HCT116 (cell line): ENCODE measurements at regions not wholly inside any gene's neighbourhood (a gene's known extent, or its start where the extent isn't known, plus 50 kb on each side); places are given as distances from the start of the nearest gene placed in this dataset.

Source experiments
- ATAC-seq: fragments of 200-7000 bp; cut with Tn5 transposase; 2 replicates; pipeline ENCODE4 v1.9.1; 2020; ENCODE audit warnings: mild to moderate bottlenecking, moderate library complexity
- BruUV-seq: library from RNA; stranded (reverse); fragments of 400-500 nt; replicated peaks from 2 replicates; lab custom pipeline; 2021; lab: Mats Ljungman, UMichigan
- CTCF ChIA-PET: fragments of 300-600 bp; sonication (Branson Sonifier 250); formaldehyde crosslinking; loops from one replicate; lab custom pipeline; 2021; ENCODE audit warnings: antibody characterized with exemption; lab: Charles Lee
- POLR2A ChIA-PET: fragments of 300-600, 350-600 bp; sonication (Branson Sonifier 250); formaldehyde crosslinking; loops from one replicate; lab custom pipeline; 2021; ENCODE audit warnings: antibody characterized with exemption; lab: Charles Lee
- RAD21 ChIA-PET, 2 experiments: fragments of 300-600 bp; sonication (Branson Sonifier 250); formaldehyde crosslinking; loops; one replicate each; lab custom pipeline; 2023; ENCODE audit warnings: low total read pairs in 2 of 2; ENCODE audit not compliant: uncharacterized antibody in 2 of 2, unreplicated experiment in 2 of 2, low non-redundant PET in 1 of 2; lab: Charles Lee
- DNase-seq: peaks from one replicate; pipeline ENCODE4 v3.0.0-alpha.2; 2010; ENCODE audit warnings: low read depth, low spot score
- H2AFZ ChIP-seq: fragments of 200-600 bp; shearing (Covaris generic), sonication (generic); 2 replicates; pipeline ENCODE4 v1.6.1; 2017; ENCODE audit warnings: low read depth, mixed run types, mixed read lengths, antibody characterized with exemption, low read length; ENCODE audit not compliant: poor library complexity, severe bottlenecking
- H3K27ac ChIP-seq: 2 replicates; pipeline ENCODE4 v1.5.1; 2012; ENCODE audit warnings: low read depth, low read length
- H3K27me3 ChIP-seq: fragments of 200-600 bp; sonication (generic); 2 replicates; pipeline ENCODE4 v1.6.1; 2016; ENCODE audit warnings: mixed run types, low read length, mixed read lengths; ENCODE audit not compliant: insufficient read depth
- H3K36me3 ChIP-seq, 2 experiments: fragments of 200-500 bp in 1 of 2; fragments of 200-600 bp in 1 of 2; sonication (Bioruptor generic) in 1 of 2; sonication (generic) in 1 of 2; 2 replicates each; pipeline versions ENCODE4 v1.5.1 to v1.6.1; 2014 to 2016; ENCODE audit warnings: low read length in 2 of 2, inconsistent platforms in 1 of 2, mixed read lengths in 1 of 2, mixed run types in 1 of 2; ENCODE audit not compliant: insufficient read depth in 2 of 2, control insufficient read depth in 1 of 2
- H3K4me1 ChIP-seq, 2 experiments: fragments of 200-600 bp in 1 of 2; sonication (generic) in 1 of 2; 2 replicates each; pipeline versions ENCODE4 v1.5.1 to v1.6.1; 2012 to 2017; ENCODE audit warnings: low read length in 2 of 2, inconsistent platforms in 1 of 2, mild to moderate bottlenecking in 1 of 2, mixed read lengths in 1 of 2, mixed run types in 1 of 2, moderate library complexity in 1 of 2; ENCODE audit not compliant: insufficient read depth in 2 of 2, control insufficient read depth in 1 of 2
- H3K4me2 ChIP-seq: fragments of 200-600 bp; sonication (generic); 2 replicates; pipeline ENCODE4 v1.6.1; 2017; ENCODE audit warnings: mixed run types, low read length, mixed read lengths
- H3K4me3 ChIP-seq, 2 experiments: fragments of 200-600 bp in 1 of 2; sonication (generic) in 1 of 2; replicated peaks in 1 of 2; 2 replicates each; pipeline ENCODE4 v1.5.1; 2011 to 2016; ENCODE audit warnings: low read length in 2 of 2, control low read depth in 1 of 2, low read depth in 1 of 2, mild to moderate bottlenecking in 1 of 2, mixed read lengths in 1 of 2, mixed run types in 1 of 2
- H3K79me2 ChIP-seq: fragments of 200-600 bp; sonication (generic); 2 replicates; pipeline ENCODE4 v1.6.1; 2017; ENCODE audit warnings: mild to moderate bottlenecking, mixed run types, low read length, moderate library complexity, mixed read lengths; ENCODE audit not compliant: insufficient read depth
- H3K9ac ChIP-seq: fragments of 200-600 bp; sonication (generic); 2 replicates; pipeline ENCODE4 v1.6.1; 2016; ENCODE audit warnings: low read length, mixed read lengths
- H3K9me2 ChIP-seq: fragments of 200-600 bp; sonication (generic), shearing (Covaris generic); 2 replicates; pipeline ENCODE4 v1.6.1; 2017; ENCODE audit warnings: mixed run types, mild to moderate bottlenecking, moderate library complexity; ENCODE audit not compliant: insufficient read depth
- H3K9me3 ChIP-seq, 2 experiments: fragments of 200-500 bp in 1 of 2; fragments of 200-600 bp in 1 of 2; sonication (Bioruptor generic) in 1 of 2; sonication (generic) in 1 of 2; 2 replicates each; pipeline ENCODE4 v1.6.1; 2014 to 2017; ENCODE audit warnings: low read length in 2 of 2, mixed read lengths in 2 of 2, inconsistent platforms in 1 of 2, low read depth in 1 of 2, mild to moderate bottlenecking in 1 of 2, mixed run types in 1 of 2, moderate library complexity in 1 of 2; ENCODE audit not compliant: control insufficient read depth in 1 of 2, insufficient read depth in 1 of 2
- H4K20me1 ChIP-seq: fragments of 200-600 bp; sonication (generic), shearing (Covaris generic); 2 replicates; pipeline ENCODE4 v1.6.1; 2017; ENCODE audit warnings: mixed run types, mild to moderate bottlenecking, moderate library complexity; ENCODE audit not compliant: insufficient read depth
- CEBPB ChIP-seq: IDR thresholded peaks from 2 replicates; pipeline ENCODE4 v1.6.1; 2012; ENCODE audit warnings: low read depth
- EGR1 ChIP-seq: IDR thresholded peaks from 2 replicates; pipeline ENCODE4 v1.6.1; 2012; ENCODE audit warnings: low read depth
- ELF1 ChIP-seq: IDR thresholded peaks from 2 replicates; pipeline ENCODE4 v1.6.1; 2012; ENCODE audit warnings: low read depth, borderline replicate concordance
- EZH2phosphoT487 ChIP-seq: fragments of 200-600 bp; IDR thresholded peaks from 2 replicates; pipeline ENCODE4 v1.6.1; 2018; ENCODE audit warnings: antibody characterized with exemption, borderline replicate concordance
- JUND ChIP-seq: IDR thresholded peaks from 2 replicates; pipeline ENCODE4 v1.6.1; 2012
- POLR2A ChIP-seq: IDR thresholded peaks from 2 replicates; pipeline ENCODE4 v1.7.0; 2011; ENCODE audit warnings: borderline replicate concordance; ENCODE audit not compliant: insufficient read depth, insufficient read length; ENCODE audit errors: extremely low read depth
- POLR2AphosphoS5 ChIP-seq: IDR thresholded peaks from 2 replicates; pipeline ENCODE4 v1.6.1; 2011; ENCODE audit warnings: mild to moderate bottlenecking, low read depth, low read length, moderate library complexity
- SIN3A ChIP-seq: IDR thresholded peaks from 2 replicates; pipeline ENCODE4 v1.6.1; 2012; ENCODE audit warnings: low read depth
- SRF ChIP-seq: IDR thresholded peaks from 2 replicates; pipeline ENCODE4 v1.6.1; 2012; ENCODE audit warnings: low read depth
- TCF7L2 ChIP-seq: IDR thresholded peaks from 2 replicates; pipeline ENCODE4 v1.7.0; 2011; ENCODE audit warnings: borderline replicate concordance, inconsistent platforms; ENCODE audit not compliant: insufficient read depth, insufficient read length; ENCODE audit errors: extremely low read depth
- YY1 ChIP-seq: IDR thresholded peaks from 2 replicates; pipeline ENCODE4 v1.6.1; 2011; ENCODE audit warnings: low read length, low read depth, moderate library complexity, mild to moderate bottlenecking; ENCODE audit not compliant: insufficient replicate concordance; ENCODE audit errors: extremely low read depth
- ZBTB33 ChIP-seq: IDR thresholded peaks from 2 replicates; pipeline ENCODE4 v1.6.1; 2011; ENCODE audit warnings: mild to moderate bottlenecking, low read length, moderate library complexity; ENCODE audit not compliant: insufficient replicate concordance; ENCODE audit errors: extremely low read depth
- ZFX ChIP-seq: fragments of 450-650 bp; IDR thresholded peaks from 2 replicates; pipeline ENCODE4 v1.6.1; 2017
- ZNF274 ChIP-seq: fragments of 200-500 bp; sonication (Bioruptor generic); IDR thresholded peaks from 2 replicates; pipeline ENCODE4 v1.6.1; 2014; ENCODE audit warnings: mild to moderate bottlenecking, low read depth, low read length, inconsistent platforms
- intact Hi-C: fragments of 100-400 bp; cut with micrococcal nuclease; formaldehyde crosslinking; loops from 2 replicates; pipeline ENCODE4 v1.10.0; 2022
- TF ChIP-seq, protein P1 (sequence below), 3 experiments: fragments of 200-600 bp in 1 of 3; sonication (generic) in 1 of 3; IDR thresholded peaks in 2 of 3; conservative IDR thresholded peaks in 1 of 3; 2 replicates each; pipeline ENCODE4 v1.5.1; 2012 to 2017; ENCODE audit warnings: low read depth in 2 of 3, low read length in 2 of 3, antibody characterized with exemption in 1 of 3, borderline replicate concordance in 1 of 3, control low read depth in 1 of 3, mild to moderate bottlenecking in 1 of 3, mixed read lengths in 1 of 3, mixed run types in 1 of 3, moderate library complexity in 1 of 3; ENCODE audit not compliant: insufficient read depth in 1 of 3

GRCh38 chr20:12171923-12172524 is 254.3 kb downstream of the BTBD3 start:
- ATAC-seq (no peak), DNase-seq (no peak)
- RAD21 ChIA-PET = no interaction called here
- Histone ChIP-seq H3K9me3 (peaks cover 18 to 19% of the 10 kb centered on the region in 2 experiments; a peak in 2 of 4 replicates), H3K27ac (no peak overlapping the region), H3K4me1 (no peaks in the 10 kb centered on the region), H3K9ac (no peak overlapping the region), H3K4me2 (no peak overlapping the region), H3K27me3 (no peaks in the 10 kb centered on the region), H3K4me3 (no peak overlapping the region), H2AFZ (no peak overlapping the region), H3K9me2 (no peaks in the 10 kb centered on the region), H4K20me1 (no peaks in the 10 kb centered on the region), H3K79me2 (no peaks in the 10 kb centered on the region), H3K36me3 (no peaks in the 10 kb centered on the region)
- CTCF ChIA-PET = no interaction called here
- intact Hi-C loops = no loop called here
- no TSS peak for BruUV-seq
- TF ChIP-seq ZFX (no peak), CEBPB (no peak), POLR2A (no peak), JUND (no peak), ELF1 (no peak), ZBTB33 (no peak), YY1 (no peak), TCF7L2 (no peak), EGR1 (no peak), SIN3A (no peak), POLR2AphosphoS5 (no peak), EZH2phosphoT487 (no peak), ZNF274 (no peak), SRF (no peak)
- TF ChIP-seq, protein P1, sequence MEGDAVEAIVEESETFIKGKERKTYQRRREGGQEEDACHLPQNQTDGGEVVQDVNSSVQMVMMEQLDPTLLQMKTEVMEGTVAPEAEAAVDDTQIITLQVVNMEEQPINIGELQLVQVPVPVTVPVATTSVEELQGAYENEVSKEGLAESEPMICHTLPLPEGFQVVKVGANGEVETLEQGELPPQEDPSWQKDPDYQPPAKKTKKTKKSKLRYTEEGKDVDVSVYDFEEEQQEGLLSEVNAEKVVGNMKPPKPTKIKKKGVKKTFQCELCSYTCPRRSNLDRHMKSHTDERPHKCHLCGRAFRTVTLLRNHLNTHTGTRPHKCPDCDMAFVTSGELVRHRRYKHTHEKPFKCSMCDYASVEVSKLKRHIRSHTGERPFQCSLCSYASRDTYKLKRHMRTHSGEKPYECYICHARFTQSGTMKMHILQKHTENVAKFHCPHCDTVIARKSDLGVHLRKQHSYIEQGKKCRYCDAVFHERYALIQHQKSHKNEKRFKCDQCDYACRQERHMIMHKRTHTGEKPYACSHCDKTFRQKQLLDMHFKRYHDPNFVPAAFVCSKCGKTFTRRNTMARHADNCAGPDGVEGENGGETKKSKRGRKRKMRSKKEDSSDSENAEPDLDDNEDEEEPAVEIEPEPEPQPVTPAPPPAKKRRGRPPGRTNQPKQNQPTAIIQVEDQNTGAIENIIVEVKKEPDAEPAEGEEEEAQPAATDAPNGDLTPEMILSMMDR (IDR thresholded peaks at IDR 0.05 in 2 of 3, conservative IDR thresholded peaks at IDR 0.05 in 1 of 3; ENCODE audit: borderline replicate concordance in 1 of 3, insufficient read depth in 1 of 3, low read depth in 2 of 3, low read length in 2 of 3) = no peak
- POLR2A ChIA-PET = no interaction called here
